Activated T-cell treated with anti-CD3 and anti-CD28 coated beads, Interleukin-2, amount 50 U/mL, for 48 hours (primary cell): ENCODE measurements at regions not wholly inside any gene's neighbourhood (a gene's known extent, or its start where the extent isn't known, plus 50 kb on each side); places are given as distances from the start of the nearest gene placed in this dataset.

Experiments used
- DNase-seq, 2 experiments: peaks; one replicate each; pipeline ENCODE4 v3.0.0-alpha.2; 2020

DNA sequence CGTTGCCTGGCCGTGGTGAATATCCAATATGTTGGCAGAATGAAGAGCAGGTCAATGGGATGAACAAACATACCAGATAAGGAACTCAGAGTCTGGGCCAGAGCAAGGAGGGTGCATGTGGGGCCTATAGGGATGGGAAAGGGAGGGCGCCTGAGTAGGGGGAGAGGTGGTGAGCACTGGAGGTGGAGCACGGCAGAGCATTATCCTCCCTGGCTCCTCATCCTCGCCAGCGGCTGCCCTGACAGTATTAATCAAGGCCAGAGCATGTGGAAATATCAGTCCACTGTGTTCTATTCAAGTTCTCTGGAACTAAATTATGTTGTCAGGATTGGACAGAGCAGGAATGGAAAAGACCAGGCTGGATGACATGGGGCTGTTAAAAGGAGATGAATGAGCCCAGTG is 254.8 kb upstream of the ZMIZ1 start:
- DNase-seq: no peak

DNA sequence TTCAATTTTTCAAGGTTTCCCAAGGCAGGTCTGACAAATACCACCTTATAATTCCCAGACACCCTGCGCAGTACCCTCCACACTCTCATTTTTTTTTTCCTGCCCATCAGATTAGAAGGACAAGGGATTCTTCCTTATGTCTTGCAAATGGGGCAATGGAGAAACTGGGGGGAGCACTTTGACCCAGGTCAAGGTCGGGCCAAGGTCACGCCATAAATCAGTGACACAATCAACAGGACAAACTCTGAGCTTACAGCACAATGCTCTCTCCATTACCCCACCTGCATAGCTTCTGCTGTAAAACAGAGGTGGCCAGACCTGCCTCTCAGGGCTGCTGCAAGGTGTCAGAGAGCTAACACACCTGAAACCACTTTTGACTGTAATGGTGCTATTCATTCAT is 254.4 kb upstream of the ZMIZ1 start:
- DNase-seq: no peak

DNA sequence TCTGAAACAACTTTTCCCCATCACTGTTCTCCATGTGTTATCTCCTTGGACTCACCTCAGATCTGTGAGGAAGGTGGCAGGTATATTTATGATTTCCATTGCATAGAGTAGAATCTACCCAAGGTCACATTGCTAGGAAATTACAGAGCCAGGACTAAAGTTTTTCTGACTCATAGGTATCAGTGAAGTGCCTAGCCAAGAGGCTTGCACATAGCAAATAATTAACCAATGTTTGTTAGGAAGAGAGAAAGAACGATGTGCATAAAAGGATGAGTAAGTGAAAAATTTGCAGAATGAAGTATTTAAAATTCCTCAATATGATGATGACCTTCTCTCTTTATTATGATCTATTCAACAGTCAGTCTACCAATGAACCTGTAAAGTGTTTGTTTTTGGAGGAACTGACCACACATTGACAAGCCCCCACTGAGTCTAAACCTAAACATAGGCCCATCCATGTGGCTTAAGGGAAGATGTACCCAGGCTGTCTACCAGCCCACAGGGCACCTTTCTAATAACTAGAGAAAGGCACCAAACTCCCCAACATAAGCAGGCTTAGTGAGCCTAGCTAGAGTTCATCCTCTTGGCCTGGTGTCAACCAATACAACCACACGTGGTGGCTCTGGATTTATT is 252.9 kb upstream of the ZMIZ1 start:
- DNase-seq: no peak

DNA sequence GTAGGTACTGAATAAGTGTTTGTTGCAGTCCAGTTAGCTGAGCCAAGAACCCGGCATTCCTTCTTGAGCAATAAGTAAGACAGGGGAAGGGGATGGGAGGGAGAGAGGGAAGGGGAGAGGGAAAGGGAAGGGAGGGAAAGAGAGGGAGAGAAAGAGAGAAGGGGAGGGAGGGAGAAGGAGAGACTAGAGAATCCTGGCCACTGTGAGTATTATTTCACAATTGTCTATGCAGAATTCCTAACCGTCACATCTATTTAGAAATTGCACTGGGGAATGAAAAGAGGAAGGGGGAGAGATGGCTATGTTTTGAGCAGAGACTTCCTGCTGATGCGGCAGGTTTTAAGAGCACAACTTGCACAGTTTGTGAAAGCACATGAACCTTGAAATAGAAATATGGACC is 251.4 kb upstream of the ZMIZ1 start:
- no peak for DNase-seq

DNA sequence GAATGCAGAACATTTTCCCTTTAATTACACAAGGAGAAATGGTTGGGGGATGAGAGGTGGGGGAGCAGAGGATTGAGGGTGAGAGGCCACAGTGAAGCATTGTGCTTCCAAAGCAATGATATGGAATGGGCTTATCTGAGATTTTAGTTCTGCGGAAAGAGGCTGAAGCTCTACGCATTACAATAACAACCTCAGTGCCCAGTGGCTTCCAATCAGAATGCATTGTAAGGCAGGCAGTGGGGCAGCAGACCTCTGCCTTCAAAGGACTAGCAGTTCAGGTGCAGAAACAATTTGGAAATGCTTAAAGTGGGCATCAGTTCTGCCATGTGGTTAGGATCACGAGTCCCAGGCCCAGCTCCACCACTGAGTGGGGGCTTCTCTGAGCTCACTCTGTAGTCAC is 251.0 kb upstream of the ZMIZ1 start:
- DNase-seq: no peak

DNA sequence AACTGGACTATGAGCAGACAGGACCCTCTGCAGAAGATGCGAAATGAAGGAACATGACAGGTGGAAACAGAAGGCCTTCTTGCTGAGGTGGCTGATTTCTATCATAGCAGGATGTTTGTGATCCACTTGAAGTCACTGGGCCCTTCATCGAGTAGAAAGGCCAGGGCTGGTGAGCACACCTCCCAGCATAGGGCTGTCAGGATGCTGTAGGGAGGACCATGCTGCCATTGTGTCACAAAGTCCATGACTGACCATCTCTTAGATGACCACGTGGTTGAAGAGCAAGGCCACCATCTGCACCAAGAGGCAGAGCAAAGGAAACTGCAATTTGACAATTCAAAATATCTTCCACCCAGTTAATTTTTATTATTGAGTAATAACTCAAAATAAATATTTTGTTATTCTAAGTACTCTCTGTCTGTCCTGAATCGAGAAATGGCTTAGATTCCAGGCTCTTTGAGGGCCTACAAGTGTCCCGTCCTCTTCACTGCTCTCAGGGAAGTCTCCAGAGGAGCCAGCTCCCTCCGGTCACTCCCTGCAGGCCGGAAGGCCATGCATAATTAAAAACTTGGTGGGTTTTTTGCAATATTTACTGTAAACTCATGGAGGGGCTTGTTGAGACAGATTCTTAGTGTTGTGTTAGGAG is 249.3 kb upstream of the ZMIZ1 start:
- no peak for DNase-seq

DNA sequence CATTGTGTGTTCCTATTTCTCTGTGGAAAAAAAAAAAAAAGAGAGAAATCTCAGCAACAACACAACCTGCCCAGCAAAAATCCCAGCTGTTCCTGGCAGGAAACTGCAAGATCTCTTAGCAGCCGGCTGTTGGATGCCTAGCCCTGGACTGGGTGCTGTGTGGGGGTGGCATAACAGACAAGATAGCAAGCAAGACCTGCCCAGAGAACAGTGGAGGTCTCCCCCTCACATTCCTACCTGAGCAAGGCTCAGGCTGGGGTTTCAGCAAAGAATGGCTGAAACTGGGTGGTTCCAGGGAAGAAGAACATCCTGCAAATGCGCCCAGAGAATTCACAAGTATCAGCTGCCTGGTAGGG is 248.8 kb upstream of the ZMIZ1 start:
- DNase-seq: no peak

DNA sequence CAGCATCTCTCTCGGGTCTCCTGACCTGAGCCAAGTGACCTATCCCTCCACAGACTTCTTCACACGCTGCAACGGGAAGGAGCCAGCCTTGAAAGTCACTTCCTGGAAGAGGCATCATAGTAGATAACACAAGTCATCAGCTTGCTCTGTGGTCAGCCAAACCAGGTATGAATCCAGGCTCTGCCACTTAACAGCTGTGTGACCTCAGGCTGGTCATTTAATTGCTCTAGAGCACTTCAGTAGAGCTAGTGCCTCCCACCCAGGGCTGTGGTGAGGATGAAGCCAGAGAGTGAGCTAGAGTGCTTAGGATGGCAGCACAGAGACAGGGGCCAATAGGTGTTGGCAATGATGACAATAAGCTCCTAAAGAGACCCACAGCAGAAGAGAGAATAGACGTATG is 247.7 kb upstream of the ZMIZ1 start:
- DNase-seq: no peak

DNA sequence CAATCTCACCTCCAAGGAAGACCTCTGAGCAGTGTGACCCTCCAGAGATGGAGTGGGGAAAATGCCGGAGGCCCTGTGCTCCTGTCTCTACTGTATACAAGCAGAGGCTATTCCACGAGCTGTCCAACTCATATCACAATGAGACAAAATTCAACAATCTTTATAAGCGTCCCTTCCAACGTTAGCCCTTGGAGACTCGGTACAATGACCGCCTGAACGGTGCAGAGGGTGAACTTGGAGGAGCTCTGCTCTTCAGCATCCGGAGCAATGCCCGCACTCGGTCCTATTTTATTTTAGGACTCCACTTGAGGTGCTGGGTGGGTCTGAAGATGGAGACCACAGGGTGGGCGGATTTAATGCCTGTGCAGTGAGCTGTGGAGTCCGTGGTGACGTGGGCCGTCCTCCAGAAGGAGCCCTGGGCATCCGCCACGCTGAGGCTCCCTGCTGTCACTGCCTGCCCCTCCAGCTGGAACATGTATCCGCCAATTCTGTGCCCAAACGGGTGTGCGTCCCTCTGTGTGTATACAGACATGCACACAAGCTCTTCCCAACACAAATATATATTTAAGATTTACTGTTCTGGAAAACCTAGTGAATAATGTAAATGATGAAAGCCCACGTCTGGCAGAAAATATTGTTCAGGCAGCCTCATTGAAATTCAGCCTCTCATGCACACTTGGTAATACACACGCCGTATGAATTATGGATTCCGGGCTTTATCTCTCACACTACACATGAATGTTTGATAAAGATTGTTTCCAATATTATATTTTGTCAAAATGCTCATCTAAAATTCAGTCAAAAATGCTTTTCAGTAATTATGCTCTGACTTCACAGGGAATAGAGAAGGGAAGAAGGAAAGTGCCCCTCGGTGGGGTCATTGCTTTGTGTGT is 239.9 kb upstream of the ZMIZ1 start:
- no peak for DNase-seq

DNA sequence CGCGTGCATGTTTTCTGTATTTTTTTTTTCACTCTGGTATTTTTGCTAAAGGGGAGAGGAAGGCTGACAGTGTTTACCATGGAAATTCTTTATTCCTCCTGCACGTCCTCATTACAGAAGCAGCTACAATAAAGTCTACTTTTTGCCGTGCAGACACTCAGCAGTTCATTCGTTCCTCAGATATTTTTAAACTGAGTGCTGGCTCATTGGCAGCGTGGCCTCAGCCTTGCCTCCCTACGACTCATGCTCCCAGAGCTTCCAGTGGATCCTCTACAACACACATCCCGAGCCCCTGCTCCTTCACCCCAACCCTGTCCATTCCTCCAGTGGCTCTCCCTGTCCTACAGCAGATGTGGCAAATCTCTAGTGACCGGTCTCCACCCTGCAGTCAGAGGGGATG is 239.2 kb upstream of the ZMIZ1 start:
- DNase-seq: no peak

DNA sequence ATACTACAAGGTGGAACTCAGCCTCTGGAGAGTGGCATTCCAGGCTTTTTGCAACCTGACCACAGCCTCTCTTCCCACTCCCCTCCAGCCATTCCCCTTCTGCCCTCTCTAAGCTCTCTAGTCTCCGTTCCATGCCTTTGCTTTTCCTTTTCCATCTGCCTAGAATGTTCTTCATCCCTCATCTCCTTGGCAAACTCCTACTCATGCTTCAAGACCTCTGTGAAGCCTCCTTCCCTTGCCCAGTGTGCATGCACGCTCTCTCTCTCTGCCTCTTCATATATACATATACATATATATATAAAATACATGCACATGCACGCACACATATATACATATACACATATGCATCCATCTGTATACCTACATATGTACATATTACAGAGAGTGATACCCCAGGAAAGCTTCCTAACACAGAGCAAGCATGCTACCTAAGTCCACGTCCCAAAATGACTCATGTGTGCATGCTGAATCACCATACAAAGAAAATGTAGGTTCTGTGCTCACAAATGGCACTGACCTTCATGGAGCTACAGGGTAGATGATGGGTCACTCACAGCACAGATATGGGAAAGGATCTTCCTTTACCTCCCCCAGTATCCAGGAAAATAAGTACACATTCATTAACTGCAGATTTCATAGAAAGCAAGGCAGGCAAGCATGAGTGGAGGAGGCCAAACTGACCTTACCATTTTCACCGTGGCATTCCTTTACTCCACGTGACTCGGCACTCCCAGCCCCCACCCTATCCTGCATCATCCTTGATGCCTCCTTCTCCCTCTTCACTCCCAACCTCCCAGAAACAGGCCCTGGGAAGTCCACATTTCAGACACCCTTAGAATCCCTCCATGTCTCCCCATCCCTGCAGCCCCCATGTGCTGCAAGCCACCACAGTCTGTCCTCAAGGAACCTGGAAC is 238.4 kb upstream of the ZMIZ1 start:
- DNase-seq: no peak

DNA sequence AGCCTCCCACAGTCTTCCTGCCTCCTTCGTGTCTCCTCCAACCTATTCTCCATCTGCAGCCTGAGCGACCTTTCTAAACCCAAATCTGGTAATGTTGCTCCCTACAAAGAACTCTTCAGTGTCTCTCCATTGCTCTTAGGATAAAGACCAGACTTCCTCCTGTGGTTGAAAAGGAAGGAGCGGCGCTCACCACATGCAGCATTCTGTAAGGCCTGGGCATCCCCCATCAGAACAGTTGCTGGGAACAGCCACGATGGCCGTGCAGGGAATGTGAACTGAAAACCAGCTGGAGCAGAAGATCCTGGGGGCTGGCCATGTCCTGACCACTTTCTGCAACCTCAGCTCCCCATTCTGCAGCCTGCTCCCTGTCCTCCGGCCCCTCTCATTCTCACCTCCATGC is 237.8 kb upstream of the ZMIZ1 start:
- DNase-seq: no peak

DNA sequence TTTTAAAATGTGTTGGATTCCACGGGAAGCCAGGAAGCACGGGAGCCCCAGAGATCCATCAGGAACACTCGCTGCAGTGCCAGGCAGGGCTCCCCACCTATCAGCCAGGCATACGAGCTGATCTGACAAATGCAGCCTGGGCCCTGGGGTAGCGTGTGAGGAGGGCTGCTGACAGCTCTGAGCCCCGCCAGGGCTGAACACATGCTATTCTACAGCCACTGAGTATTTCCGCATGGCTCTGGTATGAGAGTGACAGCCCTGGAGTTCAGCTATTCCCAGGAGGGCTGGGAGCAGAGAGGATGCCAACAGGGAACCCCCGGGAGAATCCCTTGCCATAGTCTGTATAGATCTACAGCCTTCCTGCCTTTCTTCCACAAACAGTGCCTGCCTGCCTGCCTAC is 237.3 kb upstream of the ZMIZ1 start:
- DNase-seq: no peak

DNA sequence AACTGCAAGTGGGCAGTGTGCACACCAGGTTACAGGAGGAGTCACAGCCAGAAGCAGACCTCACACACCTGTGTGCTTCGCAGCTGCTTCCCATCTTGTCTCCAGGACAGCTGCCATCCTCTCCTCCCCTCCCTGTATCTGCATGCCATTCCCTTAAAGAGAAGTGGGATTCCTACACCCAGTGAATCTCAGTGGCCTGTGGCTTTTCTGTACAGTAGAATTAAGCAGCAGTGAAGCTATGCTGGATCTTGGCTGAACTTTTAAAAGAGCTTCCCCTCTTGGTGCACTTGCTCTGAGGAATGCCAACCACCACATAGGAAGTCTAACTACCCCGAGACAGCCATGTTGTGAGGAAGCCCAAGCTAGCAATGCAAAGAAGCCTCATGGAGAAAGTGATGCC is 236.5 kb upstream of the ZMIZ1 start:
- DNase-seq: no peak

DNA sequence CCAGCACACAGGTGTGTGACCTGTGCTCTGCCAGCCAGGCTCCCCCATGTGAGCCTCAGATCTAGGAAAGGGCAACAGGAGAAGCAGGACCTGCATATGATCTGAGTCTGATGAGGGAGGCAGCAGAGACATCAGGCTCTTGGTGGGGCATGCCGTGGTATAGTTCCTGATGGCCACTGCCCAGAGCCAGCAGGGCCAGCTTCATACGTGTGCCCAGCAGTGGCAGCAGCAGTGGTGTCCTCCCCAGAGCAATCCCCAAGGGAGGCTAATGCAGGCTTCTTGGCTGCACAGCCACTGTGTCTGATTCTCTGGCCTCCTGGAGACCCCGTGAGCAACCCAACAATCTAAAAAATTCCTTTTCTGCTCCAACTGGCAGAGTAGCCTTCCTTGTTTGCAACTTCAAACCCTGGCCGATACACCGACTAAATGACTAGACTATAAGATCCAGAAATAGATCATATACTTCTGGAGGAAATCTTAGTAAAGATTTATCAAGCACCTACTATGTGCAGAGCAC is 230.6 kb upstream of the ZMIZ1 start:
- DNase-seq: no peak

DNA sequence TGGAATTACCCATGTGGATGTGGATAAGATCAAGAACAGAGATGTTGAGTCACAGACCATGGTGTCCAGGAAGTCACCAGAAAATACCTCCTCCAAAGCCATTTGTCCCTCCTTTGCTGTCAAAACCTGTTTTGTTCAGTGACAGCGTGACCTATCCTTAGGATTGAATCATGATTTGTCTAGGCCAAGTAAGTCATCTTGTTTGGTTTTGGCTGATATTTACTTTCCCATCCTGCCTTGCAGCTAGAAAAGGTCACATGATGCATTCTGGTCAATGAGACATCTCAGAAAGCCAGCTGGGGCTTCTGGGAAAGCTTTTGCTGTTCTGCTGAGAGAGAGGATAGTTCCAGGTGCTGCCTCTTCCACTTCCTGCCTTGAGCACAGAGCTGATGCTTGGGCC is 225.3 kb upstream of the ZMIZ1 start:
- no peak for DNase-seq

DNA sequence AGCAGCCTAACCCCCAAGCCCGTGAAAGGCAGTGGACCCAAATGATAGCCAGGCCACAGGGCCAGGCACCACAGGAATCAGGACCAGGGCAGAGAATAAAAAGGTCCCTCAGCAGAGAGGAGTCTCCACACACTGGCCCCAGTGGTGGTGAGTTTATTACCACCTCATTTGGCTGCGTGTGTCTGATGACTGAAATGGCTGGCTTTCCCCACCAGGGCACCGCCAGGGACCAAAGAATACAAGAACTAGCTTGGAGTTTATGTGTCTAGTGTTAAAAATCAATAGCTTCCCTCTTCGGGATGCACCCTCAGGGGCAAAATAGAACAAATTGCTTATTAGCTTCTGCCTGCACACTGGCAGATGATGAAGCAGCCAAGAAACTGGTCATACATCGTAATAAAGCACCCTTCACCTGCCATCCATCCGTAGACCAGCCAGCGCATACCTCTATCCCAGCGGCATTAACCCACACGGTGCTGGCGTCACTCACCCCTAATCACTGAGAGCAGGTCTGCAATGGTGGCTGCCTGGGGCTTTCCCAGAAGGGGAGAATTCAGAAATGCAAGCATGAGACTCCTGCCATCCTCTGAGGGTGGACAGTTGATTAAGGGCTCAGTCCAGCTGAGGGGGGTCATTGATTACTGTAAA is 223.7 kb upstream of the ZMIZ1 start:
- DNase-seq: no peak

DNA sequence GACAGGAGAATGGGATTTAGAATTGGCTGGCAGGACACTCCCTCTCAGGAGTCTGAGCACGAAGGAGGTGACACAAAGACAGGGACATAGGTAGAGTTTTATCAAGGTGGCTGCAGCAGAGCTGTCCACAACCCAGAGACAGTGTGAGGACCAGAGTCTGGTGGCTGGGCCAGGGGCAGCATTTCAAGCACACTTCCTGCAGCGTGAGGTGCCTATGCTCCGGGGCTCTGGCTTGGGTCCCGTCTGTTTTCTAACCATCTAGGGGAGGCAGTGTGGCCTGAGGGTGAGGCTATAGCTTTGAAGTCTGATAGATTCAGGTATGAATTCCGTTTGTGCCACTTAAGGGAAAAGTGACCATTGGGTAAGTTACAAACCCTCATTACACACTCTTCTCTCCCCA is 222.7 kb upstream of the ZMIZ1 start:
- DNase-seq: no peak

DNA sequence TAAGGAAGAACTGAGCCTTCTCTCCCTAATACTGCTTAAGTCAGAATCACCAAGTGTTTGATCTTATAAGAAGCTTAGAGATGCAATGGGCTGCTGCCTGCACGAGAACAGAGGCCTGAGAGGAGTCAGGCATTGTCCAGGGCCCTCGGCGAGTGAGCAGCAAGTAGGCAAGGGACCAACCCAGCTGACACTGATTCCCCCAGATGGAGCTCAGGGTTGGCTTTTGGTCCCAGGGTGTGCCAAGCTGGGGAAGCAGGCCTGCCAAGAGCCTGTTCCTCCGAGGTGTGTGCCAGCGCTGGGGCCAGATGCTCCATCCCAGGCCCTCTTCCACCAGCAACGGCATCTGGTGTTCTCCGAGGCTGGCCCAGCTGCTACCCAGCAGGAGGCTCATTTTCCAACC is 222.0 kb upstream of the ZMIZ1 start:
- no peak for DNase-seq

DNA sequence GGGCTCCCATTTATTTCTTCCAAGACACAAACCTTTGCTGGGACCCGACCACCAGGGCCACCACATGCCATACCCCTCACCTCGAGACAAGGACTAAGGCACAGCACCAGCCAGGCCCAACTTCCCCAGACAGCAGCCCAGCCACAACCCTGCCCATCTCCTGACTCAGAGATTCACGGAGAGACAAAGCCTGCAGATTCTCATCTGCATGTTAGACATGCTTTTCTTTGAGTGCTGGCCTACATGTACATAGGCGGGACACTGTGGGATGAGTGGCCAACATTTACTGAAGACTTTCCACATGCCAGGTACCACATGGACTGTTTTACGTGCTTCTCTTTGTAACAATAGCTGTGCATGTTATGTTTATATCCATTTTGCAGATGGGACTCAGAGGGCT is 221.3 kb upstream of the ZMIZ1 start:
- DNase-seq: no peak

DNA sequence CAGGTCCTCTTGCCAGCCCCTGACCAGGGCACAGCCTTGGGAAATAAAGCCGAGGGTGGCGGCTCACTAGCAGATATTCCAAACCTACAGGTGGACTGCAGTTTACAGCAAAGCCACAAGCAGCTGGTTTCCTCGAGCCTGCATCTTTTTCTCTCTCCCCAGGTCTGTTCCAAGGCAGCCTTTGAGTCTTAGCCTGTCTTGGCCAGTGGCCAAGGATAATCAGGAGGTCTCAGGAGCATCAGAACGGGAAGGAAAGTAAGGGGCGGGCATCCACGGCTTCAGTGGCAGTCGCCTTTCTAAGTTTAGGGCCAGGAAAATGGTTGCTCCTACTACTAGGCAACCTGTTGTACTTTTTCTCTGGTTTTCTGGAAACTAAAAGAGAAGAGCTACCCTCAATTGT is 219.7 kb upstream of the ZMIZ1 start:
- DNase-seq: no peak

DNA sequence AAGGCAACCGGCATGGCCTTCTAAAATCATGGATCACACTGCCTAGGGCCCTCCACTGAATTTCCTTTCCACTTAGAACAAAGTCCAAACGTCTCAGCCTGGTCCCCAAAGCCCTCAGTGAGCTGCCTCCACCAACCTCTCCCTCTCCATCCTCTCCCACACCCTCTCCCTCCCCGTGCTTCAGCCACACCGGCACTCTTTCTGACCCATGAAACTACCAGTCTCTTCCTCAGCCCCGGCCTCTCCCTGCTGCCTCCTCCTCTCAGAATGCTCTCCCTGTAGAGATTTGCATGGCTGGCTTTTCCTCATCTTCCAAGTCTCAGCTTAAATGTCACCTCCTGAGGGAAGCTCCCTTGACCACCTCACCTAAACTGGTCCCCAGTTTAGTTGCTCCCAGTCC is 219.0 kb upstream of the ZMIZ1 start:
- no peak for DNase-seq
